Right atrium auricular region (tissue), 2 donors: ENCODE measurements at regions not wholly inside any gene's neighbourhood (a gene's known extent, or its start where the extent isn't known, plus 50 kb on each side); places are given as distances from the start of the nearest gene placed in this dataset.

Experiments used
- DNase-seq: peaks from one replicate; pipeline ENCODE4 v3.0.0-alpha.2; 2019; ENCODE audit warnings: low spot score
- H3K27ac ChIP-seq, 2 donors: fragments of 200-600 bp; sonication (generic); 1 replicate in 1 of 2; 2 replicates in 1 of 2; pipeline ENCODE4 v1.5.1; 2016 to 2019
- H3K27me3 ChIP-seq, 2 donors: fragments of 200-600 bp; sonication (generic); one replicate each; pipeline versions ENCODE4 v1.5.1 to v1.6.0; 2017 to 2019
- H3K36me3 ChIP-seq: fragments of 200-600 bp; sonication (generic); one replicate; pipeline ENCODE4 v1.5.1; 2016
- H3K4me1 ChIP-seq, 2 donors: fragments of 200-600 bp; sonication (generic); one replicate each; pipeline versions ENCODE4 v1.5.1 to v1.6.0; 2017 to 2019
- H3K4me3 ChIP-seq, 2 donors: fragments of 200-600 bp; sonication (generic); 1 replicate in 1 of 2; 2 replicates in 1 of 2; pipeline ENCODE4 v1.5.1; 2017 to 2019; ENCODE audit warnings: mild to moderate bottlenecking in 1 of 2, moderate library complexity in 1 of 2
- H3K9me3 ChIP-seq, 2 donors: fragments of 200-600 bp; sonication (generic); one replicate each; pipeline ENCODE4 v1.5.1; 2019
- TF ChIP-seq, protein P1 (sequence below), 2 donors: fragments of 200-600 bp; sonication (generic); IDR thresholded peaks; one replicate each; pipeline ENCODE4 v1.5.1; 2019; ENCODE audit warnings: antibody characterized with exemption in 2 of 2

DNA sequence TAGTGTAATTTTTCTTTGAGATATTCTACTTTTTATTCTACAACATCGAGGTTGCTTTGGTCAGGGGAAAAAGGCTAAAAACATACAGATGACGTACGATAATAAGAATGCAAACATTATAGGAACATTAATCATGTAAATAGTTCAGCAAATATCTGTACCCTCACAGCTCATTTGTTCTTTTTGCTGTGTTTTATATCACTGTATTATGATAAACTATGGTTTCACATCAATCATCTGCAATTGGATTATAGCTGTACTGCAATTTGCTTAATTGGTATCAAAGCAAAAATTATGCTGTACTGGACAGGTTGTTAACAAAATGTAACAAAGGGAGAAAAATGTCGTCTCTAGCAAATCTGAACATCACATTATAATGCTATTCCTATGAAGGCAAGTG lies 597.1 kb downstream of the EPHA7 start:
- no peaks in the 10 kb centered on the region for H3K27me3 ChIP-seq
- TF ChIP-seq, protein P1, sequence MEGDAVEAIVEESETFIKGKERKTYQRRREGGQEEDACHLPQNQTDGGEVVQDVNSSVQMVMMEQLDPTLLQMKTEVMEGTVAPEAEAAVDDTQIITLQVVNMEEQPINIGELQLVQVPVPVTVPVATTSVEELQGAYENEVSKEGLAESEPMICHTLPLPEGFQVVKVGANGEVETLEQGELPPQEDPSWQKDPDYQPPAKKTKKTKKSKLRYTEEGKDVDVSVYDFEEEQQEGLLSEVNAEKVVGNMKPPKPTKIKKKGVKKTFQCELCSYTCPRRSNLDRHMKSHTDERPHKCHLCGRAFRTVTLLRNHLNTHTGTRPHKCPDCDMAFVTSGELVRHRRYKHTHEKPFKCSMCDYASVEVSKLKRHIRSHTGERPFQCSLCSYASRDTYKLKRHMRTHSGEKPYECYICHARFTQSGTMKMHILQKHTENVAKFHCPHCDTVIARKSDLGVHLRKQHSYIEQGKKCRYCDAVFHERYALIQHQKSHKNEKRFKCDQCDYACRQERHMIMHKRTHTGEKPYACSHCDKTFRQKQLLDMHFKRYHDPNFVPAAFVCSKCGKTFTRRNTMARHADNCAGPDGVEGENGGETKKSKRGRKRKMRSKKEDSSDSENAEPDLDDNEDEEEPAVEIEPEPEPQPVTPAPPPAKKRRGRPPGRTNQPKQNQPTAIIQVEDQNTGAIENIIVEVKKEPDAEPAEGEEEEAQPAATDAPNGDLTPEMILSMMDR (IDR thresholded peaks at IDR 0.05), result no peak
- H3K4me1 ChIP-seq, result no peaks in the 10 kb centered on the region
- H3K36me3 ChIP-seq, result no peaks in the 10 kb centered on the region
- no peak overlapping the region for H3K27ac ChIP-seq
- H3K4me3 ChIP-seq, result no peak overlapping the region
- DNase-seq, result no peak
- H3K9me3 ChIP-seq, result no peaks in the 10 kb centered on the region

DNA sequence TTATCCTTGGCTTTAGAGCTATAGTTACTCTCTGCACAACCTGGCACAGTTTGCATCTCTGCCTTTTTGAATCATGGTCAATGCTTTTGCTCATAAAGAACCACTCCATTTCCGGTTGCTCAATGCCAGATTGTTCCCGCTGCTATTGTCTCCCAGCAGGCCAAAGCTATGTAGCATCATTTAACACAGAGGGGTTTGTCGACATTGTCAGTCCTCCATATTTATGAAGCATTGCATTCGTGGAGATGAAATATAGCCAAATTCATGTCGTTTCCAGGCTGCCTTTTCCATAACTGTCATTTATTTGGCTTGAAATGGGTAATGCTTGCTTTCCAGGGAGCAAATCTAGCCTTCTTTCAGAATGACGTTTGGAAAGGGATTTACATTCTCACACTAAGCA lies 598.8 kb downstream of the EPHA7 start:
- no peak for DNase-seq
- no peak overlapping the region for H3K4me3 ChIP-seq
- H3K27ac ChIP-seq, result no peak overlapping the region
- H3K9me3 ChIP-seq, result no peaks in the 10 kb centered on the region
- TF ChIP-seq, protein P1 (IDR thresholded peaks at IDR 0.05), result no peak
- H3K27me3 ChIP-seq, result no peaks in the 10 kb centered on the region
- H3K36me3 ChIP-seq, result no peaks in the 10 kb centered on the region
- no peaks in the 10 kb centered on the region for H3K4me1 ChIP-seq

DNA sequence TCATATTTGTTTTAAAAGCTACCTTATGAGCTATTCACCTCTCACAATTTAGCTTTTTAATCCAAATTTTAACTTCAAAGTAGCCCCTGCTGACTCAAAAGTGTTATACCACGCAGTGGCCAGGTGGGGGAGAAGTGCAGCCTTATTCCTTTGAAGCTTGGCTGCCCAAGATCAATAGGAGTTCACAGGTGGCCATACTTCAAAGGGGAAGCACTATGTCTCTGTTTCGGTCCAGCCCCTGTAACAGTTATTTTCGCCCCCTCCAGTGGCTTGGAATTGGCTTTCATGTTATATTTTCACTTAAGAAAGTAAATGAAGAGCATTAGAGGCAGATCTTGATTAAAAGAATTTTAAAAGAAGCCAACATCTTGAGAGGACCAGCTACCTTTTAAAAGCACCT lies 608.4 kb downstream of the EPHA7 start:
- Histone ChIP-seq H3K4me1 (no peaks in the 10 kb centered on the region), H3K27ac (no peak overlapping the region), H3K27me3 (no peaks in the 10 kb centered on the region), H3K4me3 (no peak overlapping the region), H3K36me3 (no peaks in the 10 kb centered on the region), H3K9me3 (no peaks in the 10 kb centered on the region)
- TF ChIP-seq, protein P1 (IDR thresholded peaks at IDR 0.05), result peak in 1 of 2 donors; percentile 52
- no peak for DNase-seq

DNA sequence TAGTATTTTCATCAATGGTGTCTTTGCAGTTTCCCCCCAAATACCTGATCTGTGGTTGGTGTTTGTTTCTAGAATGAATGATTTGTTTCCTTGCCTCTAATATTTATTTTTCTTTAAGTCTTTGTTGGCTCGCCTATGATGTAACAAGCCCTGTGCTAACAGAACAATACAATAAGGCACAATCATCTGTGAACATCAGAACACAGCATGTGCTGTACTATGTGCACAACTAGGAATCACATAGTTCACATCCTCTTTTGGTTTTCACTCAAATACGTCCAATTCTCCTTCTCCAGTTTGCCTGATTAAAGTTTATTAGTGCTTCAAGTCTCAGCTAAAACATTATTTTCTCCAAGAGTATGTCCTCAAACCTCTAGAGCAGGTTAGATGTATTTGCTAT lies 613.1 kb downstream of the EPHA7 start:
- TF ChIP-seq, protein P1 (IDR thresholded peaks at IDR 0.05), result no peak
- Histone ChIP-seq H3K4me3 (no peak overlapping the region), H3K27me3 (no peaks in the 10 kb centered on the region), H3K4me1 (no peaks in the 10 kb centered on the region), H3K27ac (no peak overlapping the region), H3K36me3 (no peaks in the 10 kb centered on the region), H3K9me3 (no peaks in the 10 kb centered on the region)
- no peak for DNase-seq

DNA sequence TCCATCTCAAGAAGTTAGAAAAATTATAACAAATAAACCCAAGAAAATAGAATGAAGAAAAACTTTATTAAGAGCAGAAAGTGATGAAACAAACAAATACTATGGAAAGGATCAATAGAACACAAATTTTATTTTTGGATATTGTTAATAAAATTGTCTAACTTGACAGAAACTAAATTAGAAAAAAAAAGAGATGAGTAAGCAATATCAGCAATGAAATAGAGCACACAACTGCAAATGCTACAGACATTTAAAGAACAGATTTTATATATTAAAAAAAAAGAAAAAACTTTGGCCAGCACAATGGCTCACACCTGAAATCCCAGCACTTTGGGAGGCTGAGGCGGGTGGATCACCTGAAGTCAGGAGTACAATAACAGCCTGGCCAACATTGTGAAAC lies 628.0 kb downstream of the EPHA7 start:
- TF ChIP-seq, protein P1 (IDR thresholded peaks at IDR 0.05), result no peak
- H3K27ac ChIP-seq, result no peak overlapping the region
- no peak for DNase-seq
- no peak overlapping the region for H3K4me3 ChIP-seq
- no peaks in the 10 kb centered on the region for H3K9me3 ChIP-seq
- H3K27me3 ChIP-seq, result no peaks in the 10 kb centered on the region
- no peaks in the 10 kb centered on the region for H3K36me3 ChIP-seq
- H3K4me1 ChIP-seq, result no peaks in the 10 kb centered on the region

DNA sequence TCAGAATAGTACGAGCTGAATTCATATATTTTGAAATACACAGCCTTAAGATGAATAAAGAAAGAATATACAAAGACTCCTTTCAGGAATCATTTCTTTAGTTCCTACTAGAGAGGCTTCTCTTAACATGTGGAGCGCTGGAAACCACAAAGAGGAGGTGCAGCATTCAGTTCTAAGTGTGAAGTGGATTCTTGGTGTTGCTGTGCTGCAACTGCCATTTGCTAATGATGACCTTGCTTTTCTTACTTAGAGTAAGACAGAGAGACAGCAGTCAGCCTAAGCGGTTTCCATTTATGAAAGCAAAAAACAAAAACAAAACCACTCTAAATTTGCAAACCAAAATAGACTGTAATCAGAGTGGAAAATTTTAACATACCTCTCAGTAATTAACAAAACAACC lies 629.0 kb downstream of the EPHA7 start:
- no peak overlapping the region for H3K27ac ChIP-seq
- no peaks in the 10 kb centered on the region for H3K27me3 ChIP-seq
- no peak for DNase-seq
- TF ChIP-seq, protein P1 (IDR thresholded peaks at IDR 0.05), result no peak
- no peaks in the 10 kb centered on the region for H3K36me3 ChIP-seq
- H3K9me3 ChIP-seq, result no peaks in the 10 kb centered on the region
- no peak overlapping the region for H3K4me3 ChIP-seq
- H3K4me1 ChIP-seq, result no peaks in the 10 kb centered on the region
